Epidermal melanocyte (primary cell): ENCODE measurements at regions not wholly inside any gene's neighbourhood (a gene's known extent, or its start where the extent isn't known, plus 50 kb on each side); places are given as distances from the start of the nearest gene placed in this dataset.

Experiments used
- DNase-seq: peaks from one replicate; pipeline ENCODE4 v3.0.0; 2011; ENCODE audit warnings: low spot score; ENCODE audit not compliant: insufficient read length

- no peak for DNase-seq
Measured at GRCh38 chr18:45304558-45304957, 310.7 kb upstream of the SLC14A2 start.

DNA sequence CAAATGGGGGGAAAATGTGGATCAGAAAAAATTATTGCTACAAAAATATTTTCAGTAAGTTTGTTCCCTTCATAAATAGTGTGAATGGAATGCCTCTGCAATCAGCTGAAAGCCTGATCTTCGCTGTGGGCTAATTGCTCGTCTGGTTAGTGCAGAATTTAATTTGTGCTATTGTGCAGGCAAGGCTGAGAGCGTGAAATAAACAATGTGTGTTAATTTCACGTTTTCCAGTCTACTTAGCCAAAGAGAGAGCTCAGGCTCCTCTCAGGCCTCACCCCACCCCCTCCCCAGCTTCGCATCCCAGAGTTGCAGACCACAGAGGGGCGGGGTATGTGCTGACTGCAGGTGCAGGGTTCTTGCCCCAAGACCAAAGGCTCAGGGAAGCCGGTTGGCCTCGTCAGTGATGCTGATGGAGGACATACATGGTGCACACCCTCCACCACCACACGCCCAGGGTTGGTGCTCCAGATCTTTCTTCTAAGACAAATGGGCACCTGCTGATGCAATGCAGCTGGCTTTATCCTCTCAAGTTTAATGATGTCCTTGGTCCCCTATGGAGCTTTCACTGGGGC is 302.6 kb upstream of the SLC14A2 start:
- no peak for DNase-seq

GRCh38 chr18:45316127-45316526 is 299.1 kb upstream of the SLC14A2 start:
- DNase-seq: no peak

- DNase-seq: no peak
Measured at GRCh38 chr18:45317948-45318640, 297.2 kb upstream of the SLC14A2 start.

DNA sequence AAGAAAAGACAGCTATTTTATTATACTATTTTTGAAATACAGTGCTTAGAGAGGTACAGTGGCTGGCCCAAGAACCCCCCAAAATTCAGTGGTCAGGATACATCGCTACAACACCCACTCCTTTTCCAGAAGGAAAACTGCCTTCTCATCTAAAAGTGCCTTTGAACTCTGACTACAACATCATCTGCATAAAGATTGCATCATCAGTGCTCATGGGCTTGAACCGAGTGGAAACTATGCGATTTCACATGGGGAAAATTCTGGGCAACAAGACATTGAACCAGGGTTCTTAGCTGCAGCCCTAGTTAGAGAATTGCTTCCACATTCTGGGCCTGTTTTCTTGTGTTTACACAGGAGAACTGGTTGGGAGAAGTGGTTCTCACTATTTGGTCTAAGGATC is 294.6 kb upstream of the SLC14A2 start:
- no peak for DNase-seq

DNA sequence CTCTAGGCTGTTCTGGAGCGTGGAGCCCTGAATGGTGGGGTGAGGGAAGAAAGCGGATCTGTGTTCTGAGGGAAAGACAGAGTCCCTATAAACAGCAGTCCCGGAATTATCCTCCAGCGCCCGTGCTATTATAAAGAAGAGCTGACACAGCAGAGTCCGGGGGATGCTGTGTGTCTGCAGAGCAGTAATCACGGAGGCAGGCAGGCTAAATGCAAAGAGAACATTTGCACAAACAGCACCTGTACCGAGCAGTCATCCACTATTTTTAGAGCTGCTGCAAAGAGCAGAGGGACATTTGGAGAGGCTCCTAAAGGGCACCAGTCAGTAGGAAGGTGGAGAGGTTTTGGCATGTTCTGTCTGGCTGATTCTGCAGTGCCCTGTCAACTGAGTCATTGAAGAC is 293.8 kb upstream of the SLC14A2 start:
- DNase-seq: no peak

DNA sequence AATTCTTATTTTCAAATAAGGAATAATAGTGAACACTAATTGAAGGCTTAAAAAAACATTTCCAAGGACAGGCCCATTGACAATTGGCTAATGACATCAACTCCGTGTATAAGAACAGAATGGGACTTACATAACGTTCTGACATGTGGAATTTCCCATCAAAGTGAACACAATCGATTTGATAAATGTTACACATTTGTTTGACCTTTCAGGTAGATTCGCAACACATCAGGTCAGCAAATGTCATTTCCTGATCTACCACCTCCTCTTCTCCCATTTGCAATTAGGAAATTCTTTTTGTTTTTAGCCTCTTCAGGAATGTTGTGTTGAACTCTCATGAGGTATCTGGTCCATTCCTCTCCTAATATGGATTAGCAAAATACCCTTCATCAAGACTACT is 292.9 kb upstream of the SLC14A2 start:
- DNase-seq: no peak

DNA sequence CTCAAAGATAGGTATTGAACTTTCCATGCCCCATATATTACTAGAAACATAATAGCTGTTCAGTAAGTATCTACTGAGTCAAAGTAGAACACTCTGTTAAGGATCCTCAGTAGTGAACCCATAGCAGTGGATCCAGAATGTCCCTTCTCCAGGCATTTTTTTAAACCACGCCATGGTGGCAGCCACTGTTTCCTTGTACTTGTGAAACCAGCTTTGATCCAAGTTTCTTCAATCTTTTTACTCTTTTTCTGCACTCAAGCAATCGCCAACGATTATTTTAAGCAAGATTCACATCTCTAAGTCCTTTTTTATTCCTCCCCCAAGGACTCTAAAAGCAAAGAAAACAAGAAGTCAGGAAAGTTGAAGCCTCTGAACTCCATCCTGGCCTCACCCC is 291.2 kb upstream of the SLC14A2 start:
- DNase-seq: no peak

- no peak for DNase-seq
Measured at GRCh38 chr18:45324495-45325113, 290.7 kb upstream of the SLC14A2 start.

DNA sequence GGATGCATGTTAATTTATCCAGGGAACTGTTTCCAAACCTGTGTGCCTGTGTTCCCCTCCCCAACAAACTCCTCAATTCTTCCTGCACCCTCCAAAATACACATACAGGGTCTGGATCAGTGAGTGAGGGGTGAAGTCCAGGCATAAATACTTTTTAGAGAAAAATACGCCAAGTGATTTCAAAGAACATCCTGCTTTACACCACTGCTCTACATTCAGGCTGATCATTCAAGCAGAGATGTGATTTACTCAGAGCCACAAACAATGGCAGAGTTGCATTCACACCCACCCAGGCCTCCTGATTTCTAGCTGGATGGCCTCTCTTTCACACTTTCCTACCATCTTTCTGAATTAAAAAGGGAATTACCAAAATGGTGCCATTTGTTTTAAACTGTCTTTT is 289.5 kb upstream of the SLC14A2 start:
- DNase-seq: no peak

DNA sequence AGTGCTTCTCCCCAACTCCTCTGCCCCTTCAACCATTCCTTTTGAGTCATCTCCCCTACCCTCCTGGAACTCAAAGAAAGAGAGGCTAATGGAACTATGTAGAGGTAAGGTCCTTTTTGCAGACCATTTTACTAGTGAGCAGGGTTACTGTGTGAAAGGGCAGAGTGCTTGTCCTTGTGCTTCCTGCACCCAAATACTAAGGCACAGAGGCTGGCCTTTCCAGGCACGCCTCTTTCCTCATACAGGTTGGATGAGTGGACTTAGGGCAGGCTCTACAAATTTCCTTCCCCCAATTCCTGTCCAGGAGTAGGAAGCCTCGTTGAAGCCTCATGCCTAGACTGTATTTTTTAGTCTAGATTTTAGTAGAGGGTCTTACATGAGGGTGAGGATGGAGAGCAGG is 288.8 kb upstream of the SLC14A2 start:
- DNase-seq: no peak

- no peak for DNase-seq
Measured at GRCh38 chr18:45328296-45328695, 287.0 kb upstream of the SLC14A2 start.

DNA sequence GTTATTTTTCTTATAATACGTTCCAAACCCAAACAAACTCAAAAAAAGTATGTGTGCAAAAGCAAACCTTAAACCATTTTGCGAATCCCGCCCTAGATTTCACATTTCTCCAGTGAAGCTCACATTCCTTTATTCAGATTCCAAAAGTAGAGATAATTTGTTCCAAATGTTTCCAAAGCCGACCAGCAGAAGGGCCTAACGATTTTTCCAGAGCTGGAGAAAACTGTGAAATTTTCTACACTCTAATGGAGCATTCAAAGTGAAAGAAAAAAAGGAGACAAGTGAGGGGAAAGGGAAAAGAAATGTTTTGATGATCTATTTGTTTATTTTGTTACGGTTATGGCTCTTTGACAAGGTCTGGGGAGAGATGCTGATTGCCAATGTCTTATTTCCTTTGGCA is 286.5 kb upstream of the SLC14A2 start:
- DNase-seq: peak; percentile 23

DNA sequence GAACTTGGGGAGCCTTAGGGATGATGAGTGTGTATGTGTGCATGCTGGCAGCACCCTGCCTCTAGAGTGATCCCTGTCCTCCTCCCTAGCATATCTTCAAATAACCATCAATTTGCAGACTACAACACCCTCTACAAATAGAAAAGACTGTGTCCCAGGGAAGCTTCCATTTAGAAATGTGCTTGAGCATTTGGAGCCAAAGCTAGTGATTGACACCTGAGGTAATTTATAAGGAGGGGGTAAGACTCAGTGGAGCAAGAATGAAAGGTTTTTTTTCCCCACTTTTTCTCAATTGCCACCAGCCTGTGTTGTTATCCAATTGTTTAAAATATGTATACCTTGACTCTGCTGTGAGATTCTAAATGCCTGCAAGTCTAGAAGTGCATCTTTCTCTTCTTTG is 286.0 kb upstream of the SLC14A2 start:
- no peak for DNase-seq

GRCh38 chr18:45330170-45330594 is 285.1 kb upstream of the SLC14A2 start:
- DNase-seq: no peak

DNA sequence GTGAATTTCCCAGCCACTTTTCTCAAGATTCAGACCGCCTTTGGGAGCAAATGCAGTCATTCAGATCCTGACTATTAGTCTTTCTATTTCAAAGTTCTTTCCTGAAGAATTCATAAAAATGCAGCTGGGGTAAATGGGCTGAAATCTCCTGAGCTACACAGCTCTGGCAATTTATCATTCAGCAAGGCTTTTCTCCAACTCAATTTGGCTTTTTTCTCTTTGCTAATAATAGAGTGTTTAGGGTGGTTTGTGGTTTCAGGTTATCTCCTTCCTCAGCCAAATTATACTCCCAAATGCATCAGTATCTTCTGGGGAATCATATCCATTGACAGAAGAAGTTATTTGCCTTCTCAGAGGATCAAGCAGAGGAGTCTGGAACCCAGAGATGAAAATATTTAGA is 282.4 kb upstream of the SLC14A2 start:
- no peak for DNase-seq

DNA sequence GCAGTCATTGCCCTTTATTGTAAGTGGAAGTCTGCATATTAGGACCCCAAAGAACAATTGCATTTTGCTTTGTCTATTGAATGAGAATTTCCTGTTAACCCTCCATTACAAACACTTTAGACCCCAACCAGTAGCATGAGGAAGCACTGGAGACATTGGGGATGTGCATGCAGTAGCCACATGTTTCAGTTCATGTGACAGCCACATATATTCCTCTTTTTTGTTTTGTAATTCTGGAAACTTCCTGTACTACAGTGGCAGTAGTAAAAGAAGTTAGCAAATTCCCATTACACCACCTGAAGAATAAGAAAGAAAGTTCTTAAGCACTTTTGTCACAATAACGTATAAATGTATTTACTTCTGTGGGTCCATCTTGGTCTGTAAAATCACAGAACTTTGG is 281.1 kb upstream of the SLC14A2 start:
- no peak for DNase-seq

- DNase-seq: no peak
Measured at GRCh38 chr18:45335282-45336043, 279.8 kb upstream of the SLC14A2 start.

- no peak for DNase-seq
Measured at GRCh38 chr18:45336448-45336847, 278.8 kb upstream of the SLC14A2 start.

GRCh38 chr18:45337477-45337876 is 277.8 kb upstream of the SLC14A2 start:
- DNase-seq: no peak

DNA sequence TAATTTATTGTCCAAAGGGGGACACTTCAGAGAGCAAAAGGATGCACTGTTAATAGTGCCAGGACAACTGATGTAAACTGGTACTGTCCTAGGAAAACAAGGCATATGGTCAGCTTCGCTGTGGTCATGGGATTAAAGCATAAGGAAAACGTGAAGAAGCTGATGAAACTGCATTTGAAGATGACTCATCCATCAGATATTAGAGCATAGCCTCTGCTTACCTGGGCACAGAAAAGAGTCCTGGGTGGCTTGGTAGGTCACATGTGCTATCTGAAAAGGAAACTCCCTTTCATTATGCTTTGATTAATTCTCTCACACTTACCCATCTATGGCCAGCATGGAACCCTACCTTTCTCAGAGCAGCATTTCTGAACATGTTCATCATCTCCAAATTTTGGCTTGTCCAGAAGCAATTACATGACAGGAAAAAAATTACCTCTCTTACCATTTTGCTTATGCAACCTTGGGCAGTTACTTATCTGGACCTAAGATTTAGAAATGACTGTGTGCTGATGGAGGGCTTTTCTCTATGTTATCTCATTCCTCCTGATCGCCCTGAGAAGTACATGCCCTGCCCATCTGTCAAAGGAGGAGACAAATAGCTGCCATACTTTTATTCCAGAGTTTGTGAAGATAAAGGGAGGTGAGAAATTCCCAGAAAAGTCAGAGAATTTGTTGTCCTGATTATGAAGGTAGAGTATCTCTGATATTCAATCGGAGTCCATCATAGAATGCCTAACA is 275.3 kb upstream of the SLC14A2 start:
- no peak for DNase-seq

DNA sequence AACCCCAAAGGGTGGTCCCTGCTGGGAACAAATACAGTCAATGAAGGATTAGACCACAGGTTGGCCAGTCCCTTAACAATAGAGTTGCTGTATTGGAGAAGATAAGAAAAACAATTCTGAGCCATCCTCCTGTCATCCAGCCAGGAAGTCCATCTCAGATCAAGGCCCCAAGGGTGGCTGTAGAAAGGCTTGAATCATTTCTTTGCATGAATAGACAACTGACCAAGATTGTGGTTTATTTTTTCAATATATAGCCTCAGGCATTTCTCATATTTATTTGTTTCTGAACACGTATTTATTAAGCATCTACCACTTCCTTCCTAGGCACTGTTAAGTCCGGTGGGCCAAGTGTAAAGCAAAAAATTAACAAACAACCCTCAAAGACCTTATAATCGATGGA is 274.4 kb upstream of the SLC14A2 start:
- DNase-seq: no peak
